DOHH2 (cell line): ENCODE measurements at regions not wholly inside any gene's neighbourhood (a gene's known extent, or its start where the extent isn't known, plus 50 kb on each side); places are given as distances from the start of the nearest gene placed in this dataset.

Source experiments
- EZH2phosphoT487 ChIP-seq: fragments of 200-600 bp; sonication (generic); IDR thresholded peaks from 2 replicates; pipeline ENCODE4 v1.6.1; 2017; ENCODE audit warnings: borderline replicate concordance, mild to moderate bottlenecking, antibody characterized with exemption, low read length, moderate library complexity, mixed read lengths
- TF ChIP-seq, protein P1 (sequence below): fragments of 200-600 bp; sonication (generic); IDR thresholded peaks from one replicate; pipeline ENCODE4 v1.5.1; 2014; ENCODE audit warnings: antibody characterized with exemption, mild to moderate bottlenecking, low read depth, low read length; ENCODE audit not compliant: poor library complexity, severe bottlenecking

DNA sequence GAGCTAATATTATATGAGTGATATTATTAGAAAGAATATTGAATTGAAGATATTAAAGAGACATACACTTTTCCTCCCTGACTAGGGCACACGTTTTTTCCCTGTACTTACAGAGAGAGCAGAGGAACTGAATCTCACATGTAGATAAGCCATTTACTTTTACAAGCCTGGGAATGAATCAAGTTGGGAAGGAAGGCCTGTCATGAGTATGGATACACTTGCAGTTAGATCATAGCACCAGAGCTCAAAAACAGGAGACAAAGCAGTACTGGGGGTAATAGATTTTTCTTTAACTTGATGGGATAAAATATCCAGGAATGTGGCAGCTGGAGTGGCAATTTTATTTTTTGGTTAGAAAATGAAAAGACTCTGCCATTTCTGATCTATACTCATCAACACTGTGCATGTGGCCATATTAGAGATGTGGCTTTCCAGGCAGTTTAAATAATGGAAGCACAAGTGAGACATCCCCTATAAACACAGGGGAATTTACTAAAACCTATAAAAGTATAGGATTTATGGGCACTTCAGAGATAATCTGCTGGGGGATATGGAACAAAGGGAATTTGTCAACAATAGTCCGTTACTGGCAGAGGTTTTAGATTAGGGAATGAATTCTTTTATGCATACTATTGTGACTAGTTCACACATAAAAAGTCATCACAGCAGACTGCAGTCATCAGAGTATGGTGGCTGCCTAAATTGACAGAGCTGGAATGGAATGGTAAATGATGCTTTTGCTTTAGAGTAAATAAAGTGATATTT is 657.7 kb upstream of the MBL2 start:
- TF ChIP-seq, protein P1, sequence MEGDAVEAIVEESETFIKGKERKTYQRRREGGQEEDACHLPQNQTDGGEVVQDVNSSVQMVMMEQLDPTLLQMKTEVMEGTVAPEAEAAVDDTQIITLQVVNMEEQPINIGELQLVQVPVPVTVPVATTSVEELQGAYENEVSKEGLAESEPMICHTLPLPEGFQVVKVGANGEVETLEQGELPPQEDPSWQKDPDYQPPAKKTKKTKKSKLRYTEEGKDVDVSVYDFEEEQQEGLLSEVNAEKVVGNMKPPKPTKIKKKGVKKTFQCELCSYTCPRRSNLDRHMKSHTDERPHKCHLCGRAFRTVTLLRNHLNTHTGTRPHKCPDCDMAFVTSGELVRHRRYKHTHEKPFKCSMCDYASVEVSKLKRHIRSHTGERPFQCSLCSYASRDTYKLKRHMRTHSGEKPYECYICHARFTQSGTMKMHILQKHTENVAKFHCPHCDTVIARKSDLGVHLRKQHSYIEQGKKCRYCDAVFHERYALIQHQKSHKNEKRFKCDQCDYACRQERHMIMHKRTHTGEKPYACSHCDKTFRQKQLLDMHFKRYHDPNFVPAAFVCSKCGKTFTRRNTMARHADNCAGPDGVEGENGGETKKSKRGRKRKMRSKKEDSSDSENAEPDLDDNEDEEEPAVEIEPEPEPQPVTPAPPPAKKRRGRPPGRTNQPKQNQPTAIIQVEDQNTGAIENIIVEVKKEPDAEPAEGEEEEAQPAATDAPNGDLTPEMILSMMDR: no peak
- TF ChIP-seq EZH2phosphoT487: no peak
